ENCODE measurements at regions not wholly inside any gene's neighbourhood (a gene's known extent, or its start where the extent isn't known, plus 50 kb on each side); places are given as distances from the start of the nearest gene placed in this dataset.

- no peak for DNase-seq (ENCODE audit: low read depth)
- no peak for TF ChIP-seq CTCF (IDR thresholded peaks at IDR 0.05; ENCODE audit: control insufficient read depth, insufficient read depth, low read depth, low read length, missing control alignments)
- no peak overlapping the region for H3K4me3 ChIP-seq (ENCODE audit: control insufficient read depth, low read depth, low read length)
These were observed 766.4 kb upstream of the LUZP2 start for GRCh38 chr11:23730307-23730998.

GRCh38 chr11:23732026-23732425, 764.8 kb upstream of the LUZP2 start:
- no peak for TF ChIP-seq CTCF (IDR thresholded peaks at IDR 0.05; ENCODE audit: control insufficient read depth, insufficient read depth, low read depth, low read length, missing control alignments)
- no peak for DNase-seq (ENCODE audit: low read depth)
- H3K4me3 ChIP-seq (ENCODE audit: control insufficient read depth, low read depth, low read length), result no peak overlapping the region

- TF ChIP-seq CTCF (IDR thresholded peaks at IDR 0.05; ENCODE audit: control insufficient read depth, insufficient read depth, low read depth, low read length, missing control alignments), result no peak
- DNase-seq (ENCODE audit: low read depth), result no peak
These were observed 750.0 kb upstream of the LUZP2 start for GRCh38 chr11:23746896-23747295.

GRCh38 chr11:23749762-23750430, 747.0 kb upstream of the LUZP2 start:
- no peak for DNase-seq (ENCODE audit: low read depth)
- H3K4me3 ChIP-seq (ENCODE audit: control insufficient read depth, low read depth, low read length), result no peak overlapping the region
- TF ChIP-seq CTCF (IDR thresholded peaks at IDR 0.05; ENCODE audit: control insufficient read depth, insufficient read depth, low read depth, low read length, missing control alignments), result no peak

More at GRCh38 chr11:23746896-23747295, 750.0 kb upstream of the LUZP2 start:
- no peak overlapping the region for H3K4me3 ChIP-seq (ENCODE audit: control insufficient read depth, low read depth, low read length)

- no peak for DNase-seq (ENCODE audit: low read depth)
- no peak overlapping the region for H3K4me3 ChIP-seq (ENCODE audit: control insufficient read depth, low read depth, low read length)
- no peak for TF ChIP-seq CTCF (IDR thresholded peaks at IDR 0.05; ENCODE audit: control insufficient read depth, insufficient read depth, low read depth, low read length, missing control alignments)
These were observed 745.6 kb upstream of the LUZP2 start for GRCh38 chr11:23751280-23751679.

- TF ChIP-seq CTCF (IDR thresholded peaks at IDR 0.05; ENCODE audit: control insufficient read depth, insufficient read depth, low read depth, low read length, missing control alignments), result no peak
These were observed 741.8 kb upstream of the LUZP2 start for GRCh38 chr11:23755076-23755475.

More at GRCh38 chr11:23755076-23755475, 741.8 kb upstream of the LUZP2 start:
- H3K4me3 ChIP-seq (ENCODE audit: control insufficient read depth, low read depth, low read length), result no peak overlapping the region
- DNase-seq (ENCODE audit: low read depth), result no peak

All from AG09309 (cell line).